ENCODE measurements at regions not wholly inside any gene's neighbourhood (a gene's known extent, or its start where the extent isn't known, plus 50 kb on each side); places are given as distances from the start of the nearest gene placed in this dataset.

DNA sequence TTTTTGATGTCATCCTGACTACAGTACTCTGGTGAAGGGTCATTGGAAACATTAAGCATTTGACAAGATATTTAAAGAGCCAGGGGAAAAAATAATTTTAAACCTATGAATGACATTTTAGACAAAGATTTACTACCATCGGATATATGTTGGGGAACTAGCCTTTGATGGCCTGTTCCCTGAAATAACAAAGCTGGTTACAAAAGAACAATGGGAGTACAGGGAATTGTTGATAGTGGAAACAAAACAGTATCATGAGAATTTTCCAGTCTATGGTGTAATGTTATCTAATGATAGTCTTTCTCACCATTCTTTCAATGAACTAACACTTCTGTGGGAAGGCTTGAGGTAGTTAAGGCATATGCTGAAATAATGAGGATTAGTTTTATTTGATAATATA lies 125.9 kb upstream of the KLHL4 start:
- H3K18ac ChIP-seq (ENCODE audit: low read depth, low read length), result no peak overlapping the region
- no peak for DNase-seq
- H3K9me1 ChIP-seq (ENCODE audit: insufficient read depth, low read length), result no peaks in the 10 kb centered on the region
- H3K4ac ChIP-seq (ENCODE audit: low read depth, low read length), result no peak overlapping the region
- in situ Hi-C loops (cut with MboI; ENCODE audit: low sequenced_read_pairs), result no loop called here
- no peak overlapping the region for H2BK120ac ChIP-seq (ENCODE audit: low read depth, low read length)
- H3K36me3 ChIP-seq (ENCODE audit: control insufficient read depth, insufficient read depth, low read length), result no peaks in the 10 kb centered on the region
- no peak overlapping the region for H3K14ac ChIP-seq (replicated peaks; ENCODE audit: low read depth, low read length)
- no peaks in the 10 kb centered on the region for H3K9me3 ChIP-seq (ENCODE audit: control insufficient read depth, insufficient read depth, low read length)
- CTCF ChIA-PET, result no interaction called here
- no peak overlapping the region for H2AK5ac ChIP-seq (ENCODE audit: low read depth, low read length)
- no peak overlapping the region for H2AK9ac ChIP-seq (replicated peaks; ENCODE audit: low read depth, low read length, poor library complexity)
- no peak overlapping the region for H2BK20ac ChIP-seq (ENCODE audit: low read depth, low read length)
- no peak overlapping the region for H4K5ac ChIP-seq (ENCODE audit: low read depth, low read length)
- no peaks in the 10 kb centered on the region for H3K27me3 ChIP-seq (ENCODE audit: control insufficient read depth, insufficient read depth, low read length)
- no peaks in the 10 kb centered on the region for H4K20me1 ChIP-seq (ENCODE audit: insufficient read depth, low read length)
- no peak overlapping the region for H3K23ac ChIP-seq (ENCODE audit: low read depth, low read length)
- no peak overlapping the region for H2AFZ ChIP-seq (replicated peaks; ENCODE audit: low read length, poor library complexity)
- WGBS, 2 experiments (ENCODE audit: extremely low coverage in 2 of 2, insufficient read length in 1 of 2), result no CpG with 5 or more reads among the region's 1 CpG
- intact Hi-C loops (cut with micrococcal nuclease), result no loop called here
- no peak overlapping the region for H4K8ac ChIP-seq (ENCODE audit: low read depth in 2 of 2, low read length in 2 of 2)
- no peak overlapping the region for H3K56ac ChIP-seq (ENCODE audit: extremely low read depth, insufficient read depth, low read length)
- H3K9ac ChIP-seq (ENCODE audit: low read depth, low read length), result no peak overlapping the region
- POLR2A ChIA-PET (ENCODE audit: unreplicated experiment), result no interaction called here
- H3K4me3 ChIP-seq (ENCODE audit: insufficient read depth, low read depth, low read length), result no peak overlapping the region
- no peak overlapping the region for H3K4me2 ChIP-seq (ENCODE audit: low read depth, low read length)
- H2BK5ac ChIP-seq (ENCODE audit: low read depth, low read length, poor library complexity, severe bottlenecking), result no peak overlapping the region
- no TSS peak for BruUV-seq (replicated peaks)
- no peak for ATAC-seq (ENCODE audit: low read depth)
- no peak overlapping the region for H3K27ac ChIP-seq (ENCODE audit: insufficient read depth, low read length)
- dilution Hi-C loops (cut with HindIII; ENCODE audit: low sequenced_read_pairs, unreplicated experiment), result no loop called here
- no peaks in the 10 kb centered on the region for H3K79me1 ChIP-seq (ENCODE audit: low read depth in 1 of 2, low read length in 2 of 2)
- H4K91ac ChIP-seq (ENCODE audit: insufficient read depth, low read depth, low read length), result no peak overlapping the region
- H3K4me1 ChIP-seq (ENCODE audit: control insufficient read depth, insufficient read depth, low read length), result no peaks in the 10 kb centered on the region
- TF ChIP-seq RFX5 (IDR thresholded peaks at IDR 0.05; ENCODE audit: low read depth, low read length), result no peak
- TF ChIP-seq MXI1 (IDR thresholded peaks at IDR 0.05; ENCODE audit: borderline replicate concordance, low read depth, low read length), result no peak
- TF ChIP-seq NFE2L2 (IDR thresholded peaks at IDR 0.05; ENCODE audit: low read depth, low read length), result no peak
- TF ChIP-seq FOS (IDR thresholded peaks at IDR 0.05; ENCODE audit: low read depth, low read length), result no peak
- TF ChIP-seq, protein P1, sequence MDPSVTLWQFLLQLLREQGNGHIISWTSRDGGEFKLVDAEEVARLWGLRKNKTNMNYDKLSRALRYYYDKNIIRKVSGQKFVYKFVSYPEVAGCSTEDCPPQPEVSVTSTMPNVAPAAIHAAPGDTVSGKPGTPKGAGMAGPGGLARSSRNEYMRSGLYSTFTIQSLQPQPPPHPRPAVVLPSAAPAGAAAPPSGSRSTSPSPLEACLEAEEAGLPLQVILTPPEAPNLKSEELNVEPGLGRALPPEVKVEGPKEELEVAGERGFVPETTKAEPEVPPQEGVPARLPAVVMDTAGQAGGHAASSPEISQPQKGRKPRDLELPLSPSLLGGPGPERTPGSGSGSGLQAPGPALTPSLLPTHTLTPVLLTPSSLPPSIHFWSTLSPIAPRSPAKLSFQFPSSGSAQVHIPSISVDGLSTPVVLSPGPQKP (IDR thresholded peaks at IDR 0.05; ENCODE audit: borderline replicate concordance, low read depth, low read length), result no peak
- H2BK15ac ChIP-seq (ENCODE audit: low read depth, low read length), result no peak overlapping the region

Measured in IMR-90 (cell line).